HEK293T (cell line): ENCODE measurements at regions not wholly inside any gene's neighbourhood (a gene's known extent, or its start where the extent isn't known, plus 50 kb on each side); places are given as distances from the start of the nearest gene placed in this dataset.

Source experiments
- BHLHE40 ChIP-seq: fragments of 450-650 bp; IDR thresholded peaks from 2 replicates; pipeline ENCODE4 v1.6.1; 2016; ENCODE audit warnings: mild to moderate bottlenecking, moderate library complexity, borderline replicate concordance
- ELF4 ChIP-seq: fragments of 450-650 bp; IDR thresholded peaks from 2 replicates; pipeline ENCODE4 v1.6.1; 2017; ENCODE audit warnings: antibody characterized with exemption
- FOXA1 ChIP-seq: fragments of 450-650 bp; IDR thresholded peaks from 2 replicates; pipeline ENCODE4 v1.6.1; 2016; ENCODE audit warnings: mild to moderate bottlenecking
- FOXK2 ChIP-seq: fragments of 450-650 bp; IDR thresholded peaks from 2 replicates; pipeline ENCODE4 v1.6.1; 2016; ENCODE audit warnings: mild to moderate bottlenecking
- FOXM1 ChIP-seq: fragments of 450-650 bp; IDR thresholded peaks from 2 replicates; pipeline ENCODE4 v1.6.1; 2017; ENCODE audit warnings: mild to moderate bottlenecking, borderline replicate concordance
- SP1 ChIP-seq: fragments of 450-650 bp; IDR thresholded peaks from 2 replicates; pipeline ENCODE4 v1.6.1; 2017
- SUZ12 ChIP-seq: fragments of 450-650 bp; IDR thresholded peaks from 2 replicates; pipeline ENCODE4 v1.6.1; 2016; ENCODE audit warnings: mild to moderate bottlenecking
- TARDBP ChIP-seq: fragments of 450-650 bp; IDR thresholded peaks from 2 replicates; pipeline ENCODE4 v1.6.1; 2016
- ZNF384 ChIP-seq: fragments of 450-650 bp; IDR thresholded peaks from 2 replicates; pipeline ENCODE4 v1.6.1; 2016

GRCh38 chr10:52853704-52854103 is 81.1 kb upstream of the MBL2 start:
- TF ChIP-seq TARDBP (no peak), ELF4 (no peak), SUZ12 (no peak), ZNF384 (no peak), FOXA1 (no peak), FOXK2 (no peak), BHLHE40 (no peak), FOXM1 (no peak), SP1 (no peak)
